ENCODE measurements at regions not wholly inside any gene's neighbourhood (a gene's known extent, or its start where the extent isn't known, plus 50 kb on each side); places are given as distances from the start of the nearest gene placed in this dataset.

- Histone ChIP-seq H2BK120ac (ENCODE audit: low read depth, low read length) (no peak overlapping the region), H2BK15ac (replicated peaks; ENCODE audit: low read depth) (no peak overlapping the region), H4K8ac (ENCODE audit: low read depth, low read length) (no peak overlapping the region), H2BK5ac (ENCODE audit: low read length) (no peak overlapping the region), H3K4me2 (ENCODE audit: low read length) (no peak overlapping the region), H3K18ac (ENCODE audit: low read length) (no peak overlapping the region), H3K27me3 (ENCODE audit: insufficient read depth, low read length, poor library complexity) (no peaks in the 10 kb centered on the region), H3K79me2 (ENCODE audit: control insufficient read depth, insufficient read depth, low read length) (no peaks in the 10 kb centered on the region), H3K79me1 (ENCODE audit: low read length) (no peaks in the 10 kb centered on the region), H3K36me3 (ENCODE audit: control insufficient read depth, insufficient read depth, low read length) (no peaks in the 10 kb centered on the region), H3K4ac (ENCODE audit: low read depth, low read length) (no peak overlapping the region), H3K9ac (ENCODE audit: low read length) (no peak overlapping the region), H3K23ac (ENCODE audit: low read length) (no peak overlapping the region), H4K5ac (ENCODE audit: low read length) (no peak overlapping the region), H3K27ac (ENCODE audit: low read depth, low read length) (no peak overlapping the region), H3K4me3 (ENCODE audit: low read length) (no peak overlapping the region), H3K56ac (ENCODE audit: low read length) (no peak overlapping the region), H2AK5ac (ENCODE audit: low read length) (no peak overlapping the region), H3K4me1 (ENCODE audit: control insufficient read depth, low read depth, low read length) (no peaks in the 10 kb centered on the region)
- no CpG with 5 or more reads among the region's 5 CpGs for WGBS (ENCODE audit: extremely low coverage, insufficient coverage, low lambda C conversion rate)
- no peak for DNase-seq
These were observed 179.5 kb downstream of the MRPL39 start for GRCh38 chr21:25427828-25428227.

- WGBS (ENCODE audit: extremely low coverage, insufficient coverage, low lambda C conversion rate), result no CpG with 5 or more reads among the region's 4 CpGs
- H3K18ac ChIP-seq (ENCODE audit: low read length), result no peak overlapping the region
- no peaks in the 10 kb centered on the region for H3K4me1 ChIP-seq (ENCODE audit: control insufficient read depth, low read depth, low read length)
- H3K79me1 ChIP-seq (ENCODE audit: low read length), result no peaks in the 10 kb centered on the region
- H3K79me2 ChIP-seq (ENCODE audit: control insufficient read depth, insufficient read depth, low read length), result no peaks in the 10 kb centered on the region
- no peak for DNase-seq
- H3K36me3 ChIP-seq (ENCODE audit: control insufficient read depth, insufficient read depth, low read length), result no peaks in the 10 kb centered on the region
- H2AK5ac ChIP-seq (ENCODE audit: low read length), result no peak overlapping the region
- no peak overlapping the region for H3K4me3 ChIP-seq (ENCODE audit: low read length)
- H3K27ac ChIP-seq (ENCODE audit: low read depth, low read length), result no peak overlapping the region
- H4K5ac ChIP-seq (ENCODE audit: low read length), result no peak overlapping the region
- H3K9ac ChIP-seq (ENCODE audit: low read length), result no peak overlapping the region
- no peak overlapping the region for H2BK120ac ChIP-seq (ENCODE audit: low read depth, low read length)
- H4K8ac ChIP-seq (ENCODE audit: low read depth, low read length), result no peak overlapping the region
- no peak overlapping the region for H3K56ac ChIP-seq (ENCODE audit: low read length)
- H3K4me2 ChIP-seq (ENCODE audit: low read length), result no peak overlapping the region
- no peak overlapping the region for H3K23ac ChIP-seq (ENCODE audit: low read length)
- no peak overlapping the region for H2BK5ac ChIP-seq (ENCODE audit: low read length)
- H3K4ac ChIP-seq (ENCODE audit: low read depth, low read length), result no peak overlapping the region
- H3K27me3 ChIP-seq (ENCODE audit: insufficient read depth, low read length, poor library complexity), result no peaks in the 10 kb centered on the region
- H2BK15ac ChIP-seq (replicated peaks; ENCODE audit: low read depth), result no peak overlapping the region
These were observed 180.7 kb downstream of the MRPL39 start for GRCh38 chr21:25426580-25426979.

- no peak overlapping the region for H4K5ac ChIP-seq (ENCODE audit: low read length)
- H3K4me1 ChIP-seq (ENCODE audit: control insufficient read depth, low read depth, low read length), result no peaks in the 10 kb centered on the region
- no peak overlapping the region for H3K23ac ChIP-seq (ENCODE audit: low read length)
- H3K27ac ChIP-seq (ENCODE audit: low read depth, low read length), result no peak overlapping the region
- H3K79me1 ChIP-seq (ENCODE audit: low read length), result no peaks in the 10 kb centered on the region
- no peak overlapping the region for H3K4ac ChIP-seq (ENCODE audit: low read depth, low read length)
- no peak for DNase-seq
- H2BK15ac ChIP-seq (replicated peaks; ENCODE audit: low read depth), result no peak overlapping the region
- H3K79me2 ChIP-seq (ENCODE audit: control insufficient read depth, insufficient read depth, low read length), result no peaks in the 10 kb centered on the region
- H3K18ac ChIP-seq (ENCODE audit: low read length), result no peak overlapping the region
- WGBS (ENCODE audit: extremely low coverage, insufficient coverage, low lambda C conversion rate), result no CpG with 5 or more reads among the region's 2 CpGs
- no peak overlapping the region for H3K9ac ChIP-seq (ENCODE audit: low read length)
- H3K4me3 ChIP-seq (ENCODE audit: low read length), result no peak overlapping the region
- no peak overlapping the region for H2AK5ac ChIP-seq (ENCODE audit: low read length)
- no peak overlapping the region for H3K4me2 ChIP-seq (ENCODE audit: low read length)
- H2BK5ac ChIP-seq (ENCODE audit: low read length), result no peak overlapping the region
- no peak overlapping the region for H2BK120ac ChIP-seq (ENCODE audit: low read depth, low read length)
- H3K27me3 ChIP-seq (ENCODE audit: insufficient read depth, low read length, poor library complexity), result no peaks in the 10 kb centered on the region
- no peak overlapping the region for H3K56ac ChIP-seq (ENCODE audit: low read length)
- H4K8ac ChIP-seq (ENCODE audit: low read depth, low read length), result no peak overlapping the region
- H3K36me3 ChIP-seq (ENCODE audit: control insufficient read depth, insufficient read depth, low read length), result no peaks in the 10 kb centered on the region
These were observed 182.1 kb downstream of the MRPL39 start for GRCh38 chr21:25425156-25425555.

DNA sequence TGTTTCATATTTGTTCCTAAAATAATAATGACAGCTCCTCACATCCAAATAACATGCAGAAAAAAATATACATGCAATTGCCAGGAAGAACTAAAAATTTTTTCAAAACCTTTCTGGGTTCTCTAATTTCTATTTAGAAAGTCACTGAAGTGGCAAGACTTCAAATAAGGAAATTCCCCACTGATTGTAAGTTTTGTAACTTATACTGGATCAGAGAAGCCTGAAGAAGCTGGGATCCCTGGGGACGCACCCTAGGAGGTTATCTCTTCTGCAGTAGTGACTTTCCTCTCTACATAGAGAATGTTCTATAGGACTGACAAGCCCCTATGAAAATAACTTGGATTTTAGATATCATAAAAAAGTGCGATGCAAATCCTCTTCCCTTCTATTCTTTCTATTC lies 182.6 kb downstream of the MRPL39 start:
- no peak for DNase-seq
- Histone ChIP-seq H3K79me2 (ENCODE audit: control insufficient read depth, insufficient read depth, low read length) (no peaks in the 10 kb centered on the region), H3K4me2 (ENCODE audit: low read length) (no peak overlapping the region), H3K9ac (ENCODE audit: low read length) (no peak overlapping the region), H2BK5ac (ENCODE audit: low read length) (no peak overlapping the region), H3K27me3 (ENCODE audit: insufficient read depth, low read length, poor library complexity) (no peaks in the 10 kb centered on the region), H3K27ac (ENCODE audit: low read depth, low read length) (no peak overlapping the region), H3K79me1 (ENCODE audit: low read length) (no peaks in the 10 kb centered on the region), H3K36me3 (ENCODE audit: control insufficient read depth, insufficient read depth, low read length) (no peaks in the 10 kb centered on the region), H3K18ac (ENCODE audit: low read length) (no peak overlapping the region), H2AK5ac (ENCODE audit: low read length) (no peak overlapping the region), H2BK120ac (ENCODE audit: low read depth, low read length) (no peak overlapping the region), H4K8ac (ENCODE audit: low read depth, low read length) (no peak overlapping the region), H3K4me1 (ENCODE audit: control insufficient read depth, low read depth, low read length) (no peaks in the 10 kb centered on the region), H2BK15ac (replicated peaks; ENCODE audit: low read depth) (no peak overlapping the region), H3K23ac (ENCODE audit: low read length) (no peak overlapping the region), H3K4me3 (ENCODE audit: low read length) (no peak overlapping the region), H3K56ac (ENCODE audit: low read length) (no peak overlapping the region), H3K4ac (ENCODE audit: low read depth, low read length) (no peak overlapping the region), H4K5ac (ENCODE audit: low read length) (no peak overlapping the region)
- WGBS (ENCODE audit: extremely low coverage, insufficient coverage, low lambda C conversion rate), result no CpG with 5 or more reads among the region's 2 CpGs

GRCh38 chr21:25424048-25424447 lies 183.2 kb downstream of the MRPL39 start:
- no peak overlapping the region for H3K56ac ChIP-seq (ENCODE audit: low read length)

More at GRCh38 chr21:25424048-25424447, 183.2 kb downstream of the MRPL39 start:
- H2BK5ac ChIP-seq (ENCODE audit: low read length), result no peak overlapping the region
- H3K4me2 ChIP-seq (ENCODE audit: low read length), result no peak overlapping the region
- no peaks in the 10 kb centered on the region for H3K36me3 ChIP-seq (ENCODE audit: control insufficient read depth, insufficient read depth, low read length)
- no peak overlapping the region for H3K23ac ChIP-seq (ENCODE audit: low read length)
- no CpG with 5 or more reads among the region's 4 CpGs for WGBS (ENCODE audit: extremely low coverage, insufficient coverage, low lambda C conversion rate)
- no peak for DNase-seq
- H3K18ac ChIP-seq (ENCODE audit: low read length), result no peak overlapping the region
- H3K79me1 ChIP-seq (ENCODE audit: low read length), result no peaks in the 10 kb centered on the region
- H3K4me1 ChIP-seq (ENCODE audit: control insufficient read depth, low read depth, low read length), result no peaks in the 10 kb centered on the region
- no peaks in the 10 kb centered on the region for H3K79me2 ChIP-seq (ENCODE audit: control insufficient read depth, insufficient read depth, low read length)
- H3K9ac ChIP-seq (ENCODE audit: low read length), result no peak overlapping the region
- no peak overlapping the region for H4K5ac ChIP-seq (ENCODE audit: low read length)
- no peak overlapping the region for H3K4me3 ChIP-seq (ENCODE audit: low read length)
- no peak overlapping the region for H2BK15ac ChIP-seq (replicated peaks; ENCODE audit: low read depth)
- H3K27me3 ChIP-seq (ENCODE audit: insufficient read depth, low read length, poor library complexity), result no peaks in the 10 kb centered on the region
- no peak overlapping the region for H2AK5ac ChIP-seq (ENCODE audit: low read length)
- H2BK120ac ChIP-seq (ENCODE audit: low read depth, low read length), result no peak overlapping the region
- no peak overlapping the region for H3K27ac ChIP-seq (ENCODE audit: low read depth, low read length)
- H4K8ac ChIP-seq (ENCODE audit: low read depth, low read length), result no peak overlapping the region
- no peak overlapping the region for H3K4ac ChIP-seq (ENCODE audit: low read depth, low read length)
